ENCODE measurements at regions not wholly inside any gene's neighbourhood (a gene's known extent, or its start where the extent isn't known, plus 50 kb on each side); places are given as distances from the start of the nearest gene placed in this dataset.

- no peaks in the 10 kb centered on the region for H3K4me1 ChIP-seq (ENCODE audit: control insufficient read depth, insufficient read depth, low read length)
- DNase-seq: no peak
- H3K9ac ChIP-seq (ENCODE audit: low read depth, low read length): no peak overlapping the region
- H2AK9ac ChIP-seq (replicated peaks; ENCODE audit: low read depth, low read length, poor library complexity): no peak overlapping the region
- no peak overlapping the region for H2BK120ac ChIP-seq (ENCODE audit: low read depth, low read length)
- H2BK5ac ChIP-seq (ENCODE audit: low read depth, low read length, poor library complexity, severe bottlenecking): no peak overlapping the region
- dilution Hi-C loops (cut with HindIII; ENCODE audit: low sequenced_read_pairs, unreplicated experiment) (no loop called here), intact Hi-C loops (cut with micrococcal nuclease) (no loop called here), in situ Hi-C loops (cut with MboI; ENCODE audit: low sequenced_read_pairs) (no loop called here)
- no peaks in the 10 kb centered on the region for H3K36me3 ChIP-seq (ENCODE audit: control insufficient read depth, insufficient read depth, low read length)
- no peak overlapping the region for H3K4ac ChIP-seq (ENCODE audit: low read depth, low read length)
- no peaks in the 10 kb centered on the region for H3K9me3 ChIP-seq (ENCODE audit: control insufficient read depth, insufficient read depth, low read length)
- H3K18ac ChIP-seq (ENCODE audit: low read depth, low read length): no peak overlapping the region
- no peak overlapping the region for H2BK20ac ChIP-seq (ENCODE audit: low read depth, low read length)
- H2AFZ ChIP-seq (replicated peaks; ENCODE audit: low read length, poor library complexity): no peak overlapping the region
- H2AK5ac ChIP-seq (ENCODE audit: low read depth, low read length): no peak overlapping the region
- no peak overlapping the region for H3K56ac ChIP-seq (ENCODE audit: extremely low read depth, insufficient read depth, low read length)
- ChIA-PET POLR2A (ENCODE audit: unreplicated experiment) (no interaction called here), CTCF (interaction anchor here (0.8 kb wide), 1 partner anchor 13 kb away, joined by 3 read pairs; no protein-coding TSS in a partner anchor)
- ATAC-seq (ENCODE audit: low read depth): no peak
- WGBS, 2 experiments (ENCODE audit: extremely low coverage in 2 of 2, insufficient read length in 1 of 2): no CpG with 5 or more reads among the region's 4 CpGs
- no peak overlapping the region for H3K23ac ChIP-seq (ENCODE audit: low read depth, low read length)
- no peak overlapping the region for H3K27ac ChIP-seq (ENCODE audit: insufficient read depth, low read length)
- no peak for TF ChIP-seq USF2 (IDR thresholded peaks at IDR 0.05; ENCODE audit: low read depth, low read length)
- TF ChIP-seq RCOR1 (IDR thresholded peaks at IDR 0.05; ENCODE audit: insufficient replicate concordance, low read length): no peak
- TF ChIP-seq NFE2L2 (IDR thresholded peaks at IDR 0.05; ENCODE audit: low read depth, low read length): no peak
- TF ChIP-seq POLR2A (IDR thresholded peaks at IDR 0.05; ENCODE audit: low read depth, low read length): no peak
- TF ChIP-seq FOS (IDR thresholded peaks at IDR 0.05; ENCODE audit: low read depth, low read length): no peak
- no peak for TF ChIP-seq ELK1 (IDR thresholded peaks at IDR 0.05; ENCODE audit: borderline replicate concordance, low read depth, low read length)
- no peak for TF ChIP-seq SMC3 (IDR thresholded peaks at IDR 0.05; ENCODE audit: low read depth, low read length)
- no peak for TF ChIP-seq RAD21 (IDR thresholded peaks at IDR 0.05; ENCODE audit: low read length)
- no peak for TF ChIP-seq CEBPB (IDR thresholded peaks at IDR 0.05; ENCODE audit: low read depth, low read length)
- TF ChIP-seq CHD1 (IDR thresholded peaks at IDR 0.05; ENCODE audit: low read depth, low read length): no peak
- BruUV-seq (replicated peaks): no TSS peak
- H3K79me1 ChIP-seq (ENCODE audit: low read depth in 1 of 2, low read length in 2 of 2): no peaks in the 10 kb centered on the region
- no peak overlapping the region for H4K91ac ChIP-seq (ENCODE audit: insufficient read depth, low read depth, low read length)
- H3K4me2 ChIP-seq (ENCODE audit: low read depth, low read length): no peak overlapping the region
- no peak overlapping the region for H4K8ac ChIP-seq (ENCODE audit: low read depth in 2 of 2, low read length in 2 of 2)
- H3K4me3 ChIP-seq (ENCODE audit: insufficient read depth, low read depth, low read length): no peak overlapping the region
- H3K27me3 ChIP-seq (ENCODE audit: control insufficient read depth, insufficient read depth, low read length): peaks cover 13% of the 10 kb centered on the region
- no peak overlapping the region for H4K5ac ChIP-seq (ENCODE audit: low read depth, low read length)
- no peak overlapping the region for H2BK15ac ChIP-seq (ENCODE audit: low read depth, low read length)
- H4K20me1 ChIP-seq (ENCODE audit: insufficient read depth, low read length): no peaks in the 10 kb centered on the region
- H3K14ac ChIP-seq (replicated peaks; ENCODE audit: low read depth, low read length): no peak overlapping the region
- H3K9me1 ChIP-seq (ENCODE audit: insufficient read depth, low read length): no peaks in the 10 kb centered on the region
Observed at GRCh38 chr17:68190495-68190894, 57.3 kb upstream of the AMZ2 start.

Data from IMR-90 (cell line).